BE2C (cell line): ENCODE measurements at regions not wholly inside any gene's neighbourhood (a gene's known extent, or its start where the extent isn't known, plus 50 kb on each side); places are given as distances from the start of the nearest gene placed in this dataset.

Experiments used
- DNase-seq: peaks from one replicate; pipeline ENCODE4 v3.0.0-alpha.2; 2020
- H3K27me3 ChIP-seq: fragments of 250-450 bp; sonication (Bioruptor Pico); 2 replicates; pipeline ENCODE4 v1.5.1; 2020; ENCODE audit warnings: mild to moderate bottlenecking
- H3K36me3 ChIP-seq: fragments of 250-450 bp; sonication (Bioruptor Pico); 2 replicates; pipeline ENCODE4 v1.5.1; 2020; ENCODE audit warnings: mild to moderate bottlenecking
- H3K4me1 ChIP-seq: fragments of 250-450 bp; sonication (Bioruptor Pico); 2 replicates; pipeline ENCODE4 v1.5.1; 2020
- H3K4me3 ChIP-seq: 2 replicates; pipeline ENCODE4 v1.5.1; 2011; ENCODE audit warnings: low read depth, low read length
- H3K9me3 ChIP-seq: fragments of 250-450 bp; sonication (Bioruptor Pico); 2 replicates; pipeline ENCODE4 v1.5.1; 2020
- CTCF ChIP-seq: IDR thresholded peaks from 2 replicates; pipeline ENCODE4 v1.5.1; 2012; ENCODE audit warnings: mild to moderate bottlenecking, low read depth, low read length

- H3K9me3 ChIP-seq = no peaks in the 10 kb centered on the region
- peaks cover 6% of the 10 kb centered on the region for H3K27me3 ChIP-seq
- no peak overlapping the region for H3K4me3 ChIP-seq
- no peak for TF ChIP-seq CTCF
- no peak for DNase-seq
- H3K36me3 ChIP-seq = no peaks in the 10 kb centered on the region
- H3K4me1 ChIP-seq = peaks cover 4% of the 10 kb centered on the region
Observed at GRCh38 chr2:38442643-38443541, 65.8 kb upstream of the ATL2 start.

GRCh38 chr2:38441346-38441745, 64.3 kb upstream of the ATL2 start:
- peaks cover 6% of the 10 kb centered on the region for H3K27me3 ChIP-seq
- no peaks in the 10 kb centered on the region for H3K36me3 ChIP-seq
- H3K4me3 ChIP-seq = no peak overlapping the region
- no peak for DNase-seq
- TF ChIP-seq CTCF = no peak
- H3K4me1 ChIP-seq = peaks cover 4% of the 10 kb centered on the region
- H3K9me3 ChIP-seq = no peaks in the 10 kb centered on the region

GRCh38 chr2:38440655-38441054, 63.6 kb upstream of the ATL2 start:
- Histone ChIP-seq H3K4me1 (peaks cover 4% of the 10 kb centered on the region), H3K9me3 (no peaks in the 10 kb centered on the region), H3K4me3 (no peak overlapping the region), H3K27me3 (peaks cover 6% of the 10 kb centered on the region), H3K36me3 (no peaks in the 10 kb centered on the region)
- peak; percentile 47 for DNase-seq
- no peak for TF ChIP-seq CTCF

- no peak for DNase-seq
- TF ChIP-seq CTCF = no peak
- Histone ChIP-seq H3K4me1 (peaks cover 4% of the 10 kb centered on the region), H3K9me3 (no peaks in the 10 kb centered on the region), H3K27me3 (peaks cover 6% of the 10 kb centered on the region), H3K36me3 (no peaks in the 10 kb centered on the region), H3K4me3 (no peak overlapping the region)
Observed at GRCh38 chr2:38439863-38440262, 62.8 kb upstream of the ATL2 start.

- no peak overlapping the region for H3K4me3 ChIP-seq
- TF ChIP-seq CTCF = no peak
- H3K36me3 ChIP-seq = no peaks in the 10 kb centered on the region
- no peaks in the 10 kb centered on the region for H3K9me3 ChIP-seq
- H3K4me1 ChIP-seq = peaks cover 4% of the 10 kb centered on the region
- no peak for DNase-seq
- H3K27me3 ChIP-seq = peaks cover 6% of the 10 kb centered on the region
Observed at GRCh38 chr2:38438883-38439612, 62.0 kb upstream of the ATL2 start.
